AG04450 (cell line): ENCODE measurements at regions not wholly inside any gene's neighbourhood (a gene's known extent, or its start where the extent isn't known, plus 50 kb on each side); places are given as distances from the start of the nearest gene placed in this dataset.

Experiments used
- CTCF ChIA-PET: fragments of 300-600, 350-600 bp; formaldehyde crosslinking; extraction: SDS; loops from one replicate; lab custom pipeline; 2022; ENCODE audit warnings: antibody characterized with exemption, inconsistent platforms; lab: Charles Lee
- POLR2A ChIA-PET: fragments of 350-600 bp; formaldehyde crosslinking; extraction: SDS; loops from one replicate; lab custom pipeline; 2021; ENCODE audit warnings: antibody characterized with exemption, inconsistent platforms; lab: Yijun Ruan, JAX
- DNase-seq: peaks from one replicate; pipeline ENCODE4 v3.0.0-alpha.2; 2011; ENCODE audit warnings: low read depth, low spot score
- H3K27ac ChIP-seq: one replicate; pipeline ENCODE4 v1.5.1; 2012; ENCODE audit warnings: low read depth, low read length, control low read depth
- H3K27me3 ChIP-seq: one replicate; pipeline ENCODE4 v1.6.0; 2012; ENCODE audit warnings: low read length; ENCODE audit not compliant: control insufficient read depth, insufficient read depth
- H3K4me3 ChIP-seq: 2 replicates; pipeline ENCODE4 v1.5.1; 2011; ENCODE audit warnings: mild to moderate bottlenecking, low read depth, low read length, control low read depth
- H3K9me3 ChIP-seq: 2 replicates; pipeline ENCODE4 v1.5.1; 2012; ENCODE audit warnings: low read length; ENCODE audit not compliant: control insufficient read depth, insufficient read depth
- TF ChIP-seq, protein P1 (sequence below): IDR thresholded peaks from 2 replicates; pipeline ENCODE4 v1.5.1; 2011; ENCODE audit warnings: low read depth, low read length, control low read depth, inconsistent platforms

DNA sequence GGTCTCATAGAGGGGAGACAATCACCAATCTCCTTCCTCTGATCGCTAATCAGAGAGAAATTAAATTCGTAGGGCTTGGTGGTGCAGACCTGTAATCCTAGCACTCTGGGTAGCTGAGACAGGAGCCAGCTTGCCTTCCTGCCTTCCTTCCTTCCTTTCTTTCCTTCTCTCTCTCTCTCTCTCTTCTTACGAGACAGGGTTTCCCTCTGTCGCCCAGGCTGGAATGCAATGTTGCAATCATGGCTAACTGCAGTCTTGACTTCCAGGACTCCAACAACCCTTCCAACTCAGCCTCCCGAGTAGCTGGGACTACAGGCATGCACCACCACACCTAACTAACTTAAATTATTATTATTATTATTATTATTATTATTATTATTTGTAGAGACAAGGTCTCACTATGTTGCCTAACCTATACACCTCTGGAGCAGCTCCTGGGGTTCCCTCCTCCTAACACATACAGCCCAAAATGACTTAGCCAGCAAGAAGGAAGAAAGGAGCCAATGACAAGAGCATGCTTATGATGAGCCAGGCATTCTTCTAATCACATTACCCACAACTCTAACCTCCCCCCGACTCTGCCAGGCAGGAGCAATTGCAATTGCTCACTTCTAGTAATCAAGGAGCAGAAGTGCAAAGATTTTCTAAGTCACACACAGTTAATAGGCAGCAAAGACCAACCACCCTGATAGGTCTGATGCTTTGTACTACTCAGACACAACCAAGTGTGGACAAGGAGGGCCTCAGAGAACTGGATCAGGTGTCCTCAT is 105.4 kb upstream of the F3 start:
- no peaks in the 10 kb centered on the region for H3K9me3 ChIP-seq
- H3K27ac ChIP-seq: peak overlapping the region; percentile 95
- no peaks in the 10 kb centered on the region for H3K27me3 ChIP-seq
- ChIA-PET POLR2A (interaction anchor here (0.7 to 1.4 kb wide), 3 partner anchors 14 to 107 kb away, joined by 3 to 6 read pairs (median 4); partner anchors contain the start of gene F3), CTCF (interaction anchor here (0.7 to 1.0 kb wide), 3 partner anchors 32 to 159 kb away, joined by 3 read pairs; no protein-coding TSS in a partner anchor)
- no peak for DNase-seq
- TF ChIP-seq, protein P1, sequence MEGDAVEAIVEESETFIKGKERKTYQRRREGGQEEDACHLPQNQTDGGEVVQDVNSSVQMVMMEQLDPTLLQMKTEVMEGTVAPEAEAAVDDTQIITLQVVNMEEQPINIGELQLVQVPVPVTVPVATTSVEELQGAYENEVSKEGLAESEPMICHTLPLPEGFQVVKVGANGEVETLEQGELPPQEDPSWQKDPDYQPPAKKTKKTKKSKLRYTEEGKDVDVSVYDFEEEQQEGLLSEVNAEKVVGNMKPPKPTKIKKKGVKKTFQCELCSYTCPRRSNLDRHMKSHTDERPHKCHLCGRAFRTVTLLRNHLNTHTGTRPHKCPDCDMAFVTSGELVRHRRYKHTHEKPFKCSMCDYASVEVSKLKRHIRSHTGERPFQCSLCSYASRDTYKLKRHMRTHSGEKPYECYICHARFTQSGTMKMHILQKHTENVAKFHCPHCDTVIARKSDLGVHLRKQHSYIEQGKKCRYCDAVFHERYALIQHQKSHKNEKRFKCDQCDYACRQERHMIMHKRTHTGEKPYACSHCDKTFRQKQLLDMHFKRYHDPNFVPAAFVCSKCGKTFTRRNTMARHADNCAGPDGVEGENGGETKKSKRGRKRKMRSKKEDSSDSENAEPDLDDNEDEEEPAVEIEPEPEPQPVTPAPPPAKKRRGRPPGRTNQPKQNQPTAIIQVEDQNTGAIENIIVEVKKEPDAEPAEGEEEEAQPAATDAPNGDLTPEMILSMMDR: no peak
- H3K4me3 ChIP-seq: no peak overlapping the region

- Histone ChIP-seq H3K27ac (peak overlapping the region; percentile 43), H3K9me3 (no peaks in the 10 kb centered on the region), H3K27me3 (no peaks in the 10 kb centered on the region), H3K4me3 (no peak overlapping the region)
- ChIA-PET POLR2A (interaction anchor here (1.0 to 1.4 kb wide), 2 partner anchors 13 to 105 kb away, joined by 4 to 6 read pairs; partner anchors contain the start of gene F3), CTCF (interaction anchor here (0.7 to 1.3 kb wide), 4 partner anchors 11 to 160 kb away, joined by 3 to 4 read pairs (median 3); no protein-coding TSS in a partner anchor)
- TF ChIP-seq, protein P1: no peak
- no peak for DNase-seq
Observed at GRCh38 chr1:94646141-94646643, 104.6 kb upstream of the F3 start.

- Histone ChIP-seq H3K4me3 (no peak overlapping the region), H3K27me3 (no peaks in the 10 kb centered on the region), H3K9me3 (no peaks in the 10 kb centered on the region), H3K27ac (no peak overlapping the region)
- no peak for DNase-seq
- POLR2A ChIA-PET: no interaction called here
- CTCF ChIA-PET: interaction anchor here (1.1 kb wide), 1 partner anchor 162 kb away, joined by 3 read pairs; no protein-coding TSS in a partner anchor
- TF ChIP-seq, protein P1: no peak
Observed at GRCh38 chr1:94644352-94644751, 102.8 kb upstream of the F3 start.

DNA sequence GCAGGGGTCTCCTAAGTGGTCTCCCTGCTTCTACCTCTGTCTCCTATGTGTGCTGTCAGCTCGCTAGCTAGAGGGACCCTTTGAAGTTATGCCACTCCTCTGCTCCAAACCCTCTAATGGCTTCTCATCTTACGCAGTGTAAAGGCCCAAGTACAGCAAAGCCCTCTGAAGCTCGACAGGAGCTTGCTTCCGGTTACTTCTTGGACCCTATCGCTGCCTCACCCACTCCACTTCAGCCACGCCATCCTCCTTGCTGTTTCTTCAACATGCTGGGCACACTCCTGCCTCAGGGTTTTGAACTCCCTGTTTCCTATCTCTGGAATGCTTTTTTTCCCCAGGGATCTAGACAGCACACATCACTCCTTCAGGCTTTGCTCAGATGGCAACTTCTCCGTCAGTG is 102.3 kb upstream of the F3 start:
- ChIA-PET CTCF (interaction anchor here (1.1 kb wide), 1 partner anchor 162 kb away, joined by 3 read pairs; no protein-coding TSS in a partner anchor), POLR2A (no interaction called here)
- Histone ChIP-seq H3K27ac (no peak overlapping the region), H3K27me3 (no peaks in the 10 kb centered on the region), H3K4me3 (no peak overlapping the region), H3K9me3 (no peaks in the 10 kb centered on the region)
- TF ChIP-seq, protein P1: no peak
- DNase-seq: no peak
